Endodermal cell (in vitro differentiated cells): ENCODE measurements at regions not wholly inside any gene's neighbourhood (a gene's known extent, or its start where the extent isn't known, plus 50 kb on each side); places are given as distances from the start of the nearest gene placed in this dataset.

Source experiments
- DNase-seq: peaks from one replicate; pipeline ENCODE4 v3.0.0-alpha.2; 2017
- H3K27ac ChIP-seq: 2 replicates; pipeline ENCODE4 v1.5.1; 2013; ENCODE audit warnings: mild to moderate bottlenecking, low read depth, low read length, moderate library complexity
- H3K27me3 ChIP-seq: 2 replicates; pipeline ENCODE4 v1.6.1; 2013; ENCODE audit warnings: mild to moderate bottlenecking, low read length, moderate library complexity; ENCODE audit not compliant: insufficient read depth, control insufficient read depth, poor library complexity, severe bottlenecking
- H3K36me3 ChIP-seq: 2 replicates; pipeline ENCODE4 v1.7.0; 2013; ENCODE audit warnings: mild to moderate bottlenecking, low read length, moderate library complexity; ENCODE audit not compliant: control insufficient read depth, insufficient read depth
- H3K4me1 ChIP-seq: one replicate; pipeline ENCODE4 v1.7.0; 2013; ENCODE audit warnings: low read length; ENCODE audit not compliant: control insufficient read depth, insufficient read depth
- H3K4me3 ChIP-seq: 2 replicates; pipeline ENCODE4 v1.5.1; 2013; ENCODE audit warnings: mild to moderate bottlenecking, low read length, moderate library complexity
- H3K9ac ChIP-seq: 2 replicates; pipeline ENCODE4 v1.6.1; 2013; ENCODE audit warnings: mild to moderate bottlenecking, low read length, moderate library complexity; ENCODE audit not compliant: poor library complexity, severe bottlenecking; ENCODE audit errors: extremely low read depth
- H3K9me3 ChIP-seq: 2 replicates; pipeline ENCODE4 v1.6.1; 2013; ENCODE audit warnings: mild to moderate bottlenecking, low read length, moderate library complexity; ENCODE audit not compliant: control insufficient read depth
- H3K27ac Mint-ChIP-seq: 2 replicates; pipeline ENCODE4 v1.8.0; 2020; ENCODE audit warnings: mixed read lengths
- H3K27me3 Mint-ChIP-seq: 2 replicates; pipeline ENCODE4 v1.8.0; 2021; ENCODE audit warnings: mild to moderate bottlenecking, mixed read lengths; ENCODE audit not compliant: insufficient read depth
- H3K36me3 Mint-ChIP-seq: 2 replicates; pipeline ENCODE4 v1.8.0; 2020; ENCODE audit warnings: low read depth, mixed read lengths
- H3K4me1 Mint-ChIP-seq: 2 replicates; pipeline ENCODE4 v1.8.0; 2020; ENCODE audit warnings: mixed read lengths
- H3K4me3 Mint-ChIP-seq: 2 replicates; pipeline ENCODE4 v1.8.0; 2020; ENCODE audit warnings: mild to moderate bottlenecking, moderate library complexity, mixed read lengths
- H3K9me3 Mint-ChIP-seq: 2 replicates; pipeline ENCODE4 v1.8.0; 2020; ENCODE audit warnings: mild to moderate bottlenecking, mixed read lengths
- WGBS, 2 experiments: methylation state at CpG; one replicate each; pipeline versions ENCODE4 v1.1.5 to v1.1.7; 2013; ENCODE audit warnings: missing lambda C conversion rate in 2 of 2, mixed read lengths in 1 of 2; ENCODE audit not compliant: insufficient coverage in 1 of 2, insufficient read length in 1 of 2; 5-methylcytosine and 5-hydroxymethylcytosine counted together
- TF ChIP-seq, protein P1 (sequence below): fragments of 200-600 bp; sonication (generic); conservative IDR thresholded peaks from 2 replicates; pipeline ENCODE4 v1.5.0; 2021; ENCODE audit warnings: antibody characterized with exemption, mild to moderate bottlenecking

DNA sequence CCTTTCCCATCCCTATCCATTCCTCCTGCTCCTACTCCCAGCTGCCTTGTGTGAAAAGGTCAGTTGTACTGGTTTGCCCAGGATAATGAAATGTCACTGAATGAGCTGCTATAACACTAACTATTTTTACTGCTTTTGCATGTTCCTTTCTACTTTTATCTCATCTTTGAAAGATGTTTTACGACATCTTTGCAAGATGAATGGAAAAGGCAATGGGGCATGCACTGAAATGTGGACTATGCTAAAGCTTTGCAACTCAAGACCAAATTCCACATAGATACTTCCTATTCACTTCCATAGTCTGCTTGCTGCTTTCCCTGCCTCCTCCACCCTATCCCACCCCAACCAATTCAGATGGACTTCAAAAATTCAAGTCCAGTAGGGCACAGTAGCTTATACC lies 111.3 kb downstream of the SETD4 start:
- Histone ChIP-seq H3K27ac (no peak overlapping the region), H3K9ac (no peak overlapping the region), H3K4me3 (no peak overlapping the region), H3K36me3 (no peaks in the 10 kb centered on the region), H3K4me1 (peaks cover 6% of the 10 kb centered on the region), H3K27me3 (no peaks in the 10 kb centered on the region), H3K9me3 (no peaks in the 10 kb centered on the region)
- H3K27me3 Mint-ChIP-seq = peaks cover 4% of the 10 kb centered on the region
- WGBS, 2 experiments = 100% methylated on average over 1 of the region's 1 CpG; no CpG with 5 or more reads in 1 of the 2 experiments
- H3K4me3 Mint-ChIP-seq = no peak overlapping the region
- H3K27ac Mint-ChIP-seq = no peak overlapping the region
- DNase-seq = no peak
- H3K36me3 Mint-ChIP-seq = no peaks in the 10 kb centered on the region
- TF ChIP-seq, protein P1, sequence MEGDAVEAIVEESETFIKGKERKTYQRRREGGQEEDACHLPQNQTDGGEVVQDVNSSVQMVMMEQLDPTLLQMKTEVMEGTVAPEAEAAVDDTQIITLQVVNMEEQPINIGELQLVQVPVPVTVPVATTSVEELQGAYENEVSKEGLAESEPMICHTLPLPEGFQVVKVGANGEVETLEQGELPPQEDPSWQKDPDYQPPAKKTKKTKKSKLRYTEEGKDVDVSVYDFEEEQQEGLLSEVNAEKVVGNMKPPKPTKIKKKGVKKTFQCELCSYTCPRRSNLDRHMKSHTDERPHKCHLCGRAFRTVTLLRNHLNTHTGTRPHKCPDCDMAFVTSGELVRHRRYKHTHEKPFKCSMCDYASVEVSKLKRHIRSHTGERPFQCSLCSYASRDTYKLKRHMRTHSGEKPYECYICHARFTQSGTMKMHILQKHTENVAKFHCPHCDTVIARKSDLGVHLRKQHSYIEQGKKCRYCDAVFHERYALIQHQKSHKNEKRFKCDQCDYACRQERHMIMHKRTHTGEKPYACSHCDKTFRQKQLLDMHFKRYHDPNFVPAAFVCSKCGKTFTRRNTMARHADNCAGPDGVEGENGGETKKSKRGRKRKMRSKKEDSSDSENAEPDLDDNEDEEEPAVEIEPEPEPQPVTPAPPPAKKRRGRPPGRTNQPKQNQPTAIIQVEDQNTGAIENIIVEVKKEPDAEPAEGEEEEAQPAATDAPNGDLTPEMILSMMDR = no peak
- H3K4me1 Mint-ChIP-seq = peaks cover 5% of the 10 kb centered on the region
- H3K9me3 Mint-ChIP-seq = no peaks in the 10 kb centered on the region

DNA sequence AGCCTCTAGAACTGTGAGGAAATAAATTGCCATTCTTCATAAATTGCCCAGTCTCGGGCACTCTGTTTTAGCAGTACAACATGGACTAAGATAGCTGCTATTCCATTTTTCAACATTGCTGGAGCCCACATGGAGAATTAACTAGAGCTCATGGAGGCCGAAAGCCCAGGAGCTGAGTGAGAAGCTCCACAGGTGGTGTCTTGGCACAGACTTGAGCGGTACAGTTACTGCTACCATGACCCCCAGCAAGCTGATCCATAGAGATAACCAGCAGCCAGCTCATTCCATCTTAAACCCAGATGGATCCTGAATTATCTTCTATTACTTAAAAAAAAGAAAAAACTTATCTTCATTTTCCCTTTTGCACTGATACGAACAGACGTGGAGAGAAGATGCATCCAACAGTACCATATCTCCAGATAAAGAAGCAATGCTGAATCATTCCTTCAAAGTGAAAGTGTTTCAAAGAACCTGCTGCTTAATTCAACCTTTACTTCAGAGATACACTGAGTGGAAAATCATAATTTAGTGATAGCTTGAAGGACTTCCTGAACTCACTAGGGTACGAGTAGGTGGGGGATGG lies 115.1 kb downstream of the SETD4 start:
- Mint-ChIP-seq H3K36me3 (no peaks in the 10 kb centered on the region), H3K27me3 (no peaks in the 10 kb centered on the region), H3K9me3 (no peaks in the 10 kb centered on the region), H3K27ac (no peak overlapping the region), H3K4me3 (no peak overlapping the region), H3K4me1 (peaks cover 1% of the 10 kb centered on the region)
- TF ChIP-seq, protein P1 = no peak
- no peaks in the 10 kb centered on the region for H3K9me3 ChIP-seq
- no peaks in the 10 kb centered on the region for H3K36me3 ChIP-seq
- no peak overlapping the region for H3K9ac ChIP-seq
- no peak for DNase-seq
- peaks cover under 1% of the 10 kb centered on the region for H3K4me1 ChIP-seq
- H3K4me3 ChIP-seq = no peak overlapping the region
- no peak overlapping the region for H3K27ac ChIP-seq
- H3K27me3 ChIP-seq = no peaks in the 10 kb centered on the region
- WGBS, 2 experiments = 91 to 95% methylated on average over 3 to 6 of the region's 6 CpGs

DNA sequence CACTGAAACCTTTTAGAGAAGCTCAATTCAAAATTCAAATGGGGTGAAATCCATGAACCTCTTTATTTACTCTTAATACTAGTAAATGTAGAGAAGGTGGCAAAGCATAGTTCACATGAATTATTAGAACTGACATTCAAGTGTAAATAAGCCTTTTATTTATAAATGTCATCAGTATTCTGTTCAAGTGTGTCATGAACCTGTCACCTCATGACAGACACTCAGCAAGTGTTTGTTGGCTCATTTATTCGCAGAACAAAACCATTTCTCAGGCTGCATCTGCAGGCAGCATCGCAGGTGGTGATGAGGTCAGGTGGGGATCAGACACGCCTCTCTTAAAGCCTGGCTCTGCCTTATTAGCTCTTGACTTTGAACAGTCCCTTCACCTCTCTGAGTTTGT lies 116.6 kb downstream of the SETD4 start:
- WGBS, 2 experiments = 86 to 90% methylated on average over 1 to 3 of the region's 3 CpGs
- Histone ChIP-seq H3K4me3 (no peak overlapping the region), H3K27ac (no peak overlapping the region), H3K9ac (no peak overlapping the region), H3K36me3 (no peaks in the 10 kb centered on the region), H3K9me3 (no peaks in the 10 kb centered on the region), H3K4me1 (peaks cover 5% of the 10 kb centered on the region), H3K27me3 (no peaks in the 10 kb centered on the region)
- Mint-ChIP-seq H3K4me1 (peaks cover 3% of the 10 kb centered on the region), H3K4me3 (no peak overlapping the region), H3K36me3 (no peaks in the 10 kb centered on the region), H3K9me3 (no peaks in the 10 kb centered on the region), H3K27ac (no peak overlapping the region), H3K27me3 (no peaks in the 10 kb centered on the region)
- TF ChIP-seq, protein P1 = no peak
- no peak for DNase-seq
